Tibial nerve (tissue), 4 donors: ENCODE measurements at regions not wholly inside any gene's neighbourhood (a gene's known extent, or its start where the extent isn't known, plus 50 kb on each side); places are given as distances from the start of the nearest gene placed in this dataset.

Experiments used
- DNase-seq, 2 donors: peaks; one replicate each; pipeline ENCODE4 v3.0.0-alpha.2; 2019; ENCODE audit warnings: low spot score in 2 of 2
- H3K27ac ChIP-seq, 4 donors: fragments of 200-600 bp; sonication (generic) in 3 of 4; one replicate each; pipeline ENCODE4 v1.5.1; 2017 to 2019; ENCODE audit warnings: mild to moderate bottlenecking in 1 of 4
- H3K27me3 ChIP-seq, 2 donors: fragments of 200-600 bp; sonication (generic) in 1 of 2; one replicate each; pipeline versions ENCODE4 v1.5.1 to v1.6.0; 2017 to 2019
- H3K36me3 ChIP-seq, 3 donors: fragments of 200-600 bp; sonication (generic); one replicate each; pipeline ENCODE4 v1.5.1; 2018 to 2019
- H3K4me1 ChIP-seq, 4 donors: fragments of 200-600 bp; sonication (generic) in 3 of 4; one replicate each; pipeline ENCODE4 v1.5.1; 2017 to 2019
- H3K4me3 ChIP-seq, 4 donors: fragments of 200-600 bp; sonication (generic) in 3 of 4; one replicate each; pipeline ENCODE4 v1.5.1; 2017 to 2019; ENCODE audit warnings: mild to moderate bottlenecking in 1 of 4, moderate library complexity in 1 of 4
- H3K9me3 ChIP-seq, 4 donors: fragments of 200-600 bp; sonication (generic) in 3 of 4; one replicate each; pipeline ENCODE4 v1.5.1; 2017 to 2019
- CTCF ChIP-seq, 5 experiments: fragments of 200-600 bp in 3 of 5; fragments of 450-650 bp in 2 of 5; sonication (generic) in 3 of 5; IDR thresholded peaks; one replicate each; pipeline ENCODE4 v1.5.1; 2016 to 2019; ENCODE audit warnings: antibody characterized with exemption in 5 of 5, mild to moderate bottlenecking in 3 of 5, moderate library complexity in 2 of 5
- EP300 ChIP-seq, 2 donors: sonication (generic); formaldehyde crosslinking; IDR thresholded peaks; one replicate each; pipeline ENCODE4 v1.6.1; 2017; ENCODE audit warnings: antibody characterized with exemption in 2 of 2, mild to moderate bottlenecking in 1 of 2
- POLR2A ChIP-seq, 2 donors: fragments of 450-650 bp; IDR thresholded peaks; one replicate each; pipeline ENCODE4 v1.6.1; 2017; ENCODE audit warnings: antibody characterized with exemption in 2 of 2, mild to moderate bottlenecking in 2 of 2, moderate library complexity in 2 of 2
- WGBS, 2 donors: methylation state at CpG; one replicate each; pipeline ENCODE4 v1.1.5; 2018; 5-methylcytosine and 5-hydroxymethylcytosine counted together

- H3K4me1 ChIP-seq = no peaks in the 10 kb centered on the region
- no peak for TF ChIP-seq POLR2A (IDR thresholded peaks at IDR 0.05)
- TF ChIP-seq EP300 (IDR thresholded peaks at IDR 0.05) = no peak
- no peak for TF ChIP-seq CTCF (IDR thresholded peaks at IDR 0.05)
- peaks cover 0 to 16% (median 0%) of the 10 kb centered on the region in 4 donors for H3K9me3 ChIP-seq
- H3K4me3 ChIP-seq = no peak overlapping the region
- no peak for DNase-seq
- no peaks in the 10 kb centered on the region for H3K36me3 ChIP-seq
- 62 to 70% methylated on average over 24 to 25 of the region's 25 CpGs for WGBS, 2 donors
- H3K27me3 ChIP-seq = no peaks in the 10 kb centered on the region
- H3K27ac ChIP-seq = no peak overlapping the region
These were observed 579.6 kb upstream of the SALL3 start for GRCh38 chr18:78399992-78400503.

GRCh38 chr18:78402440-78402839, 577.2 kb upstream of the SALL3 start:
- TF ChIP-seq EP300 (IDR thresholded peaks at IDR 0.05) (no peak), CTCF (IDR thresholded peaks at IDR 0.05) (no peak), POLR2A (IDR thresholded peaks at IDR 0.05) (no peak)
- Histone ChIP-seq H3K36me3 (no peaks in the 10 kb centered on the region), H3K27ac (no peak overlapping the region), H3K4me1 (no peaks in the 10 kb centered on the region), H3K27me3 (no peaks in the 10 kb centered on the region), H3K4me3 (no peak overlapping the region), H3K9me3 (peaks cover 0 to 8% (median 0%) of the 10 kb centered on the region in 4 donors)
- WGBS, 2 donors = 91 to 93% methylated on average over 7 of the region's 7 CpGs
- DNase-seq = no peak

GRCh38 chr18:78402966-78403365, 576.7 kb upstream of the SALL3 start:
- WGBS, 2 donors = 79 to 88% methylated on average over 7 of the region's 7 CpGs
- H3K9me3 ChIP-seq = peaks cover 0 to 3% (median 0%) of the 10 kb centered on the region in 4 donors
- no peaks in the 10 kb centered on the region for H3K36me3 ChIP-seq
- H3K4me1 ChIP-seq = no peaks in the 10 kb centered on the region
- no peak overlapping the region for H3K27ac ChIP-seq
- TF ChIP-seq CTCF (IDR thresholded peaks at IDR 0.05) (no peak), EP300 (IDR thresholded peaks at IDR 0.05) (no peak), POLR2A (IDR thresholded peaks at IDR 0.05) (no peak)
- DNase-seq = no peak
- H3K27me3 ChIP-seq = no peaks in the 10 kb centered on the region
- no peak overlapping the region for H3K4me3 ChIP-seq

GRCh38 chr18:78403371-78403770, 576.2 kb upstream of the SALL3 start:
- Histone ChIP-seq H3K36me3 (no peaks in the 10 kb centered on the region), H3K9me3 (no peaks in the 10 kb centered on the region), H3K27ac (no peak overlapping the region), H3K27me3 (no peaks in the 10 kb centered on the region), H3K4me3 (no peak overlapping the region), H3K4me1 (no peaks in the 10 kb centered on the region)
- no peak for TF ChIP-seq EP300 (IDR thresholded peaks at IDR 0.05)
- TF ChIP-seq POLR2A (IDR thresholded peaks at IDR 0.05) = no peak
- TF ChIP-seq CTCF (IDR thresholded peaks at IDR 0.05) = no peak
- DNase-seq = no peak
- 69 to 73% methylated on average over 9 of the region's 9 CpGs for WGBS, 2 donors

- no peaks in the 10 kb centered on the region for H3K9me3 ChIP-seq
- H3K4me3 ChIP-seq = no peak overlapping the region
- no peak overlapping the region for H3K27ac ChIP-seq
- no peaks in the 10 kb centered on the region for H3K36me3 ChIP-seq
- no peaks in the 10 kb centered on the region for H3K4me1 ChIP-seq
- 89% methylated on average over 16 of the region's 16 CpGs for WGBS, 2 donors
- H3K27me3 ChIP-seq = no peaks in the 10 kb centered on the region
- TF ChIP-seq POLR2A (IDR thresholded peaks at IDR 0.05) (no peak), EP300 (IDR thresholded peaks at IDR 0.05) (no peak), CTCF (IDR thresholded peaks at IDR 0.05) (no peak)
- DNase-seq = no peak
These were observed 573.9 kb upstream of the SALL3 start for GRCh38 chr18:78405763-78406162.
